ENCODE measurements at regions not wholly inside any gene's neighbourhood (a gene's known extent, or its start where the extent isn't known, plus 50 kb on each side); places are given as distances from the start of the nearest gene placed in this dataset.

DNA sequence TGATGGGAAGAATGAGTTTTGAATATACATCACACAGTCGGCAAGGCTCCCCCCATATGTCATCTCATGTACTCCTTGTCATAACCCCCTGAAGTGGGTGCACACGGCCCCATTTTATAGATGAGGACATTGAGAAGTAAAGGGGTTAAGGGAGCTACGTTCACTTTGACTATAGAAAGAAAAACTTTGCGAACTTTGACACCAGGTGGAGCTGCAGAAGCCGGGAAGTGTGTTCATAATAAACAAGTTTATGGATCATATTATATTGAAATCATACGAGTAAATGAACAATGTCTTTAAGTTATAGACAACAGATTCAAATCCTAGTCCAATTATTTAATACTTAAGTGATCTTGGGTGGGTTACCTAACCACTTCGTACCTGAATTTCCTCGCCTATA is 203.8 kb upstream of the PITX2 start (continued):
- TF ChIP-seq BRCA1 (IDR thresholded peaks at IDR 0.05; ENCODE audit: low read depth, low read length), result no peak
- no peak for TF ChIP-seq KLF5 (IDR thresholded peaks at IDR 0.05; ENCODE audit: partially characterized antibody)

- POLR2A ChIA-PET, result no interaction called here
- H3K4me3 ChIP-seq, result no peak overlapping the region
- no TSS peak for BruUV-seq (replicated peaks)
- TF ChIP-seq, protein P1, sequence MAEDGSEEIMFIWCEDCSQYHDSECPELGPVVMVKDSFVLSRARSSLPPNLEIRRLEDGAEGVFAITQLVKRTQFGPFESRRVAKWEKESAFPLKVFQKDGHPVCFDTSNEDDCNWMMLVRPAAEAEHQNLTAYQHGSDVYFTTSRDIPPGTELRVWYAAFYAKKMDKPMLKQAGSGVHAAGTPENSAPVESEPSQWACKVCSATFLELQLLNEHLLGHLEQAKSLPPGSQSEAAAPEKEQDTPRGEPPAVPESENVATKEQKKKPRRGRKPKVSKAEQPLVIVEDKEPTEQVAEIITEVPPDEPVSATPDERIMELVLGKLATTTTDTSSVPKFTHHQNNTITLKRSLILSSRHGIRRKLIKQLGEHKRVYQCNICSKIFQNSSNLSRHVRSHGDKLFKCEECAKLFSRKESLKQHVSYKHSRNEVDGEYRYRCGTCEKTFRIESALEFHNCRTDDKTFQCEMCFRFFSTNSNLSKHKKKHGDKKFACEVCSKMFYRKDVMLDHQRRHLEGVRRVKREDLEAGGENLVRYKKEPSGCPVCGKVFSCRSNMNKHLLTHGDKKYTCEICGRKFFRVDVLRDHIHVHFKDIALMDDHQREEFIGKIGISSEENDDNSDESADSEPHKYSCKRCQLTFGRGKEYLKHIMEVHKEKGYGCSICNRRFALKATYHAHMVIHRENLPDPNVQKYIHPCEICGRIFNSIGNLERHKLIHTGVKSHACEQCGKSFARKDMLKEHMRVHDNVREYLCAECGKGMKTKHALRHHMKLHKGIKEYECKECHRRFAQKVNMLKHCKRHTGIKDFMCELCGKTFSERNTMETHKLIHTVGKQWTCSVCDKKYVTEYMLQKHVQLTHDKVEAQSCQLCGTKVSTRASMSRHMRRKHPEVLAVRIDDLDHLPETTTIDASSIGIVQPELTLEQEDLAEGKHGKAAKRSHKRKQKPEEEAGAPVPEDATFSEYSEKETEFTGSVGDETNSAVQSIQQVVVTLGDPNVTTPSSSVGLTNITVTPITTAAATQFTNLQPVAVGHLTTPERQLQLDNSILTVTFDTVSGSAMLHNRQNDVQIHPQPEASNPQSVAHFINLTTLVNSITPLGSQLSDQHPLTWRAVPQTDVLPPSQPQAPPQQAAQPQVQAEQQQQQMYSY (CRISPR knock-in tag; IDR thresholded peaks at IDR 0.05), result no peak
- TF ChIP-seq RELA (IDR thresholded peaks at IDR 0.05; ENCODE audit: borderline replicate concordance, partially characterized antibody) (no peak), SUPT20H (IDR thresholded peaks at IDR 0.05; ENCODE audit: borderline replicate concordance, control insufficient read depth, low read depth, low read length) (no peak), JUND (IDR thresholded peaks at IDR 0.05; ENCODE audit: low read depth, low read length) (no peak), RB1 (IDR thresholded peaks at IDR 0.05; ENCODE audit: borderline replicate concordance) (no peak), RBBP5 (conservative IDR thresholded peaks at IDR 0.05) (no peak), RCOR1 (conservative IDR thresholded peaks at IDR 0.05; ENCODE audit: low read depth, low read length) (no peak), CHD2 (IDR thresholded peaks at IDR 0.05; ENCODE audit: borderline replicate concordance, low read depth, low read length) (no peak), BHLHE40 (IDR thresholded peaks at IDR 0.05; ENCODE audit: borderline replicate concordance in 1 of 2, low read depth in 2 of 2, low read length in 1 of 2) (no peak), JUNB (IDR thresholded peaks at IDR 0.05) (no peak), ZBTB4 (CRISPR knock-in tag; IDR thresholded peaks at IDR 0.05) (no peak)
- TF ChIP-seq, protein P2, sequence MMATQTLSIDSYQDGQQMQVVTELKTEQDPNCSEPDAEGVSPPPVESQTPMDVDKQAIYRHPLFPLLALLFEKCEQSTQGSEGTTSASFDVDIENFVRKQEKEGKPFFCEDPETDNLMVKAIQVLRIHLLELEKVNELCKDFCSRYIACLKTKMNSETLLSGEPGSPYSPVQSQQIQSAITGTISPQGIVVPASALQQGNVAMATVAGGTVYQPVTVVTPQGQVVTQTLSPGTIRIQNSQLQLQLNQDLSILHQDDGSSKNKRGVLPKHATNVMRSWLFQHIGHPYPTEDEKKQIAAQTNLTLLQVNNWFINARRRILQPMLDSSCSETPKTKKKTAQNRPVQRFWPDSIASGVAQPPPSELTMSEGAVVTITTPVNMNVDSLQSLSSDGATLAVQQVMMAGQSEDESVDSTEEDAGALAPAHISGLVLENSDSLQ (IDR thresholded peaks at IDR 0.05), result no peak
- TF ChIP-seq, protein P3, sequence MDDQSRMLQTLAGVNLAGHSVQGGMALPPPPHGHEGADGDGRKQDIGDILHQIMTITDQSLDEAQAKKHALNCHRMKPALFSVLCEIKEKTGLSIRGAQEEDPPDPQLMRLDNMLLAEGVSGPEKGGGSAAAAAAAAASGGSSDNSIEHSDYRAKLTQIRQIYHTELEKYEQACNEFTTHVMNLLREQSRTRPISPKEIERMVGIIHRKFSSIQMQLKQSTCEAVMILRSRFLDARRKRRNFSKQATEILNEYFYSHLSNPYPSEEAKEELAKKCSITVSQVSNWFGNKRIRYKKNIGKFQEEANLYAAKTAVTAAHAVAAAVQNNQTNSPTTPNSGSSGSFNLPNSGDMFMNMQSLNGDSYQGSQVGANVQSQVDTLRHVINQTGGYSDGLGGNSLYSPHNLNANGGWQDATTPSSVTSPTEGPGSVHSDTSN (IDR thresholded peaks at IDR 0.05; ENCODE audit: insufficient replicate concordance, low read depth, low read length), result no peak
Observed at GRCh38 chr4:110830461-110830860, 207.6 kb upstream of the PITX2 start.

More at GRCh38 chr4:110830461-110830860, 207.6 kb upstream of the PITX2 start:
- ChIA-PET CTCF (interaction anchor here (1.0 kb wide), 1 partner anchor 12 kb away, joined by 3 read pairs; no protein-coding TSS in a partner anchor), SMC1A (ENCODE audit: uncharacterized antibody, unreplicated experiment) (no interaction called here), RAD21 (ENCODE audit: unreplicated experiment) (no interaction called here)
- DNase-seq (ENCODE audit: low read depth, low spot score) (no peak), FAIRE-seq (peak; percentile 44), ATAC-seq (no peak)
- Histone ChIP-seq H3K27me3 (replicated peaks in 1 of 2; ENCODE audit: control insufficient read depth in 2 of 2, insufficient read depth in 2 of 2, low read length in 1 of 2) (no peaks in the 10 kb centered on the region), H3K4me1 (ENCODE audit: control insufficient read depth, insufficient read depth, low read length) (no peaks in the 10 kb centered on the region), H3K9ac (ENCODE audit: control insufficient read depth, insufficient read depth, low read length) (no peak overlapping the region), H3K4me2 (ENCODE audit: control insufficient read depth, insufficient read depth) (no peak overlapping the region), H3K36me3 (ENCODE audit: control insufficient read depth in 2 of 2, insufficient read depth in 2 of 2, low read length in 1 of 2) (no peaks in the 10 kb centered on the region), H2AFZ (ENCODE audit: control insufficient read depth, low read depth, low read length) (no peak overlapping the region), H4K20me1 (ENCODE audit: control insufficient read depth, insufficient read depth) (no peaks in the 10 kb centered on the region), H3K27ac (ENCODE audit: control insufficient read depth, insufficient read depth) (no peak overlapping the region), H3K79me2 (ENCODE audit: control insufficient read depth, insufficient read depth, low read length) (no peaks in the 10 kb centered on the region), H3K9me3 (replicated peaks; ENCODE audit: control insufficient read depth, insufficient read depth, low read length) (no peaks in the 10 kb centered on the region)
- intact Hi-C loops (cut with micrococcal nuclease; ENCODE audit: unreplicated experiment) (no loop called here), in situ Hi-C loops (cut with MboI) (no loop called here)
- WGBS (ENCODE audit: insufficient coverage, insufficient replicate concordance, low lambda C conversion rate, missing lambda C conversion rate), result 15% methylated on average over 2 of the region's 2 CpGs
